Muscle of arm (tissue), 1 donor: ENCODE measurements at regions not wholly inside any gene's neighbourhood (a gene's known extent, or its start where the extent isn't known, plus 50 kb on each side); places are given as distances from the start of the nearest gene placed in this dataset.

Experiments used
- DNase-seq: peaks from one replicate; pipeline ENCODE4 v3.0.0-alpha.2; 2013

GRCh38 chr11:80155412-80156017 lies 714.7 kb upstream of the TENM4 start:
- DNase-seq, result no peak

GRCh38 chr11:80146232-80146631 lies 705.4 kb upstream of the TENM4 start:
- no peak for DNase-seq

DNA sequence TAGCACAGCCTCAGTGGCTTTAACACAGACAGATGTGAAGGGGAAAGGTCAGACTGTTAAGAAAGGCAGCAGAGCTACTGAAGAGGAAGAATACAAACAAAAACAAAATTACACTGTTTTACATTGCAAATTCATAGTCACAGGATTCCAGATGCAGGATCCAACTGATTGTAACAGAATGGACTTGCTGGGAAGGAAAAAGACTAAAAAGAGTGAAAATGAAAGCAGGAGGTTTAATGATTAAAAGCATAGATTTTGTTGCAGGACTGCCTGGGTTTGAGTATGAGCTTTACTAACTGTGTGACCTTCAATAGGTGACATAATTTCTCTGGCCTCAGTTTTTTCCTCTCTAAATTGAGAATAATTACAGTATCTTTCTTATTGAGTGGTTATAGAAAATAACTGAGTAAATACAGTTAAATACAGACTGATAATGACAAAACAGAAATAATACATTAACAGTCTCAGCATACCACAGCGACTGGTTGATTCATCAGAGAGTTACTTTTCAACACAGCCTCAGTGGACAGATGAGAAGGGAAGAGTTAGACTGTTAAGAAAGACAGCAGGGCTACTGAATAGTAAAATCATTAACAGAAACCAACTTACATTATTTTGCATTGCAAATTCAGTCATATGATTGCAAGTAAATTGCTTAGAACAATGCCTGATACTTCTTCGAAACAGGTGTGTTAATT lies 704.2 kb upstream of the TENM4 start:
- no peak for DNase-seq

- DNase-seq, result no peak
Measured at GRCh38 chr11:80136991-80137390, 696.2 kb upstream of the TENM4 start.

DNA sequence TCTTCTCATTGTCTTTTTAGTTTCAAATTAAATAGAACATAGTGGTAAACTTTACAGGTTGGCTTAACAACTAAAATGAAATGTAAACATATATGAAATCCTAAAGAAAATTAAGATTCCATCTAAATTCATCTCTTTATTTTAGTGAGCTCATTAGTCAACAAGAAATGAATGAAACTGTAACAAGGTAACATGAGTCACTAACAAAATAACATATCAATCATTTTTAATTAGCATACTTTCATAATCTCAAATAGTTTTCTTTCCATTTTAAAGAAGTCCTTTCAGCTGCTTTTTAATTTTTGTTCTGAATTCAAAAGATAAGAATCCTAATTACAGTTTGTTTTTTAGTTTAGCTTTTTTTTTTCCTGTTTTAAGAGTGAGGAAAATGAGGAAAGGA lies 688.6 kb upstream of the TENM4 start:
- no peak for DNase-seq

DNA sequence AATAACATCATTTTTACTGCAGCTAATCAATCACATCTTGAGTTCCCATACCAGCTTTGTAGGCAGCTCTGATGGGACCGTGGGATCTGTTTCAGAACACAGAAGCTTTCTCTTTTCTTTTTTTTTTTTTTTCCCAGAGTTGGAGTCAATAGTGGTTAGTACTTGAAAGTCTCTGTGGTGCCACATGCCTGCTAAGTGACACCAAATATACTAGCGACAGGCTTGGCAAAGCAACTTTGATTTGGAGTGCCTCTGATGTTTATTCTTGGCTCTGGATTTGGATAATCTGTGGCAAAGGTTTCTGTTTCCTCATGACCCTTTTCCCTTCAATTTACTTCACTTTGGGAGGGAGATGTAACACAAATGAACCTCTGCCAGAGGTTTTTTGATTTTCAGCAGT lies 681.4 kb upstream of the TENM4 start:
- no peak for DNase-seq

GRCh38 chr11:80118073-80118472 lies 677.2 kb upstream of the TENM4 start:
- no peak for DNase-seq

- DNase-seq, result no peak
Measured at GRCh38 chr11:80116796-80117195, 676.0 kb upstream of the TENM4 start.

DNA sequence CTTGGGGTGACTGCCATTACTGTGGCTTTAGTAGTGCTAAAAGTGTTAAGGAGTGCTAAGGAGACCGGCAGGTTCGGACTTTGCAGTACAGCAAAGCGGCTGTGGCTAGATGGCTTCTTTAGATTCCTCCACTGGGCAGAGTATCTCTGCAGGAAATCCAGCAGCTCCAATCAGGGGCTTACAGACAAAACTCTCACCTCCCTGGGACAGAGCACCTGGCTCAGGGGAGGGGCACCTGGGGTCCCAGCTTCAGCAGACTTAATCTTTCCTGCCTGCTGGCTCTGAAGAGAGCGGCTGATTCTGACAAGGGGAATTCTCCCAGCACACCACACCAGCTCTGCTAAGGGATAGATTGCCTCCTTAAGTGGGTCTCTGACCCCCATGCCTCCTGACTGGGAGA lies 668.8 kb upstream of the TENM4 start:
- DNase-seq, result no peak

GRCh38 chr11:80109031-80109430 lies 668.2 kb upstream of the TENM4 start:
- no peak for DNase-seq

- no peak for DNase-seq
Measured at GRCh38 chr11:80107415-80107814, 666.6 kb upstream of the TENM4 start.

GRCh38 chr11:80104191-80104590 lies 663.4 kb upstream of the TENM4 start:
- no peak for DNase-seq

- no peak for DNase-seq
Measured at GRCh38 chr11:80103142-80103859, 662.5 kb upstream of the TENM4 start.

DNA sequence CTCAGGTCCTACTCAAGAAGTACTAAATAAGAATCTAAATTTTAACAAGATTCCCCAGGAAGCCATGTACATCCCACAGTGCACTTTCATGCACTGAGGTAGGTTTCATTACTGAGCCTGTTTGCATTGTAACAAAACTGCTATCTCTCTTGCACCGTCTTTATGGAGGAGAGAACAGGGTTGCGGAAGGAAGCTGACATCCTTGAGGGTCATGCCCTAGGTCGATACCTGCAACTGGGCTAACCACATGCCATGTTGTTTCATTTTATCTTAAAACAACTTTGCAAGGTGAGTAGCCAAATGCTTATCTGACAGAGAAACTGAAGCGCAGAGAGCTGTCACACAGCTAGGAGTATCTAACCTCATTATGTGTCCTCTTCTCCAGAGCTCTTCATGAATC lies 656.3 kb upstream of the TENM4 start:
- no peak for DNase-seq

DNA sequence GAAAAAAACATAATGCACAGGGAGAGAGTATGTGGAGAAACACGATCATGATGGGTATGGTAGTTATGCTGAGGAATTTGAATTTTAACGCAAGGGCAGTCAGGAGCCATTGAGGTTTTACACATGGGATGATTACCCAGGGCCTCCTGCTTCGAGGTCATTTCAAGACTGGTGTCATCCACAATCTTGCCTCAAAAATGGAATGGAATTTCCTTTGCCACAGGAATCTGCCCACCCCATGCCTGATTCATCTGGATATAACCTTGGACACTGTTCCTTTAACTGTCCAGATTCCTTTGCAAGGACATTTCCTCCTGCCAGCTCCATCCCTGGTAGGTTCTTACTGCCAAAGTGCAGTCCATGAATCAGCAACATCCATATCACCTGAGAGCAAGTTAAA lies 655.9 kb upstream of the TENM4 start:
- no peak for DNase-seq

- no peak for DNase-seq
Measured at GRCh38 chr11:80086496-80087055, 645.7 kb upstream of the TENM4 start.

DNA sequence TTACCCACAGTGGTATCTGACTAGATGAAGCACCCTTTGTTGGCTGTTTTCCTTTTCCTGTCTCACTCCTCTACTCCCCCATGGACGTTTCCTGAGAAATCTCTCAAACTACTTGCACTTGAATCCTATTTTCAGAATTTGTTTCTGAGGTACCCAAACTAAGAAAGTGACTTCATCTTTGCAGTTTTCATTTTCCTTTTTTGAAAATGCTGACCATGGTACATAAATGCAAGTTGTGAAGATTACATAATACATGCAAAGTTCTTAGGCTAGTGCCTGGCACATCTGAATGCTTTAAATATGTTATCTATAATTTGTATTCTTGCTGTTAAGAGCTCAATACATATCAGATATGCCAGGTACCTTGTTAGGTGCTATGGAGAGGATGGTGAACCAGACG lies 644.7 kb upstream of the TENM4 start:
- no peak for DNase-seq

DNA sequence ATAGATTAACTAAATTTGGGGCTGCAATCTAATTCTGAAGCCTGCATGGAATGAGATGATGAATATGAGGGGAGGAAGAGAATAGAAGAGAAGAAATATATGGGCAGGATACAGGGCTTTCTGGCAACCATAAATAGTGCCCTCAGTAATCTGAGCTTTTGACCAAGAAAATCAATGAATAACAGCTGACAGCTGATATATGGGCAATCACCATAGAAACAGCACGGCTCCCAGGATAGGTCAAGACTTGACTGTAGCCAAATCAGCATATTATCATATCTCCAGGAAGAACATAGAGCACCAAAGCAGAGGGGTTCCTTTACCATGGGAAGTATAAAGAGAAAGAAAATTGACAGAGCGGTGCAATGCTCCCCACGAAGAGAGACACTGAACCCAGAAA lies 643.8 kb upstream of the TENM4 start:
- DNase-seq, result no peak

DNA sequence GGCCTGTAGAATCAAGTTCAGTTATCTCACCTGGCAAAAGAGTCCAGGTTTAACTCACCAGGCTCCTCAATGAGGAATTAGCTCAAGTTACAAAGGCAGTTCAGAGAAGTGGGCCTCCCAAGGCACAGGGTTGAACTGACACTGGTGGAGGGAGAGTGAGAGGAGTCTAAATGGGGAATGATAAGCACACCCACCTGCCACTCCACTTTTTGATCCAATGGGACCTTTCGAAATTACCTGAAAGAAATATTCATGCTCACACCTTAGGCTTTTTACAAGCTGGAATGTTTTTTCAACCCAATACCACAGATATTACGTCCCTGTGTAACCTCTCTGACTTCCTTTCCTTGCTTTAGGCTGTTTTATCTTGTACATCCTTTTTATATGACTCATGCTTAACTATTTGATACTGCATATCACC lies 642.7 kb upstream of the TENM4 start:
- no peak for DNase-seq

GRCh38 chr11:80082406-80082805 lies 641.6 kb upstream of the TENM4 start:
- DNase-seq, result no peak

DNA sequence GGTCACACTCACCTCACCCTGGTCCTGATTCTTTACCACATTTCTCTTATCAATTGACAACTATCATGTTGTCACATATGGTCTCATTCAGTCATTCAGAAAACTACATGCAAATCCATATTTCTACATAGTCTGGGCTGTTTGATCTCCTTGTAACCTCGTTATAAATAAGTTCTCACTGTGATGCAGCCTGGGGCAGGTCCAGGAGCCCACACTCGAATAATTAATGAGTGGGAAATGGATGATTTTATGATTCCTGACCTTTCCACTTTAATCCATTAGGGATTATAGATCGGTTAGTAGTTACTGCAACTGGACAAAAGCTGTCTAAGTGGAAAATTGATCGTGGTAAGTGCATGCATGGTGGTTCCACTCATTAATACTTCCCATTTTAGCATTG lies 636.3 kb upstream of the TENM4 start:
- DNase-seq, result no peak

DNA sequence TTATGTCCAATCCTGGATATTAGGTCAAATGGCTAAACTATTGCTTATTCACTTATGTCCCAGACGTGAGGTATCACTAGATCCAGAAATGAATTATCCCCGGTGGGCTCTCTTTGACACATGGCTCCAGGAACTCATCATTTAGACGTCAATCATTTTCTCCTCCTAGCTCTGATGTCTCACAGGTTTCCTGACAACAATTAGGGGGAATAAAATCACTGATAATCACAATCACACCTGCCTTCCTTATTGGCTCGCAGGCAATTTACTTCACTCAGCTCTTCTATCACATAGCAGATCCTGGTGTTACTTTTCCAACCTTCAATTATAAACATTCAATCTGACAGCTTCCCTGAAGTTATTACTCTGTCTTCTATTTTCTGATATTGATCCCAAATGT lies 634.0 kb upstream of the TENM4 start:
- no peak for DNase-seq

DNA sequence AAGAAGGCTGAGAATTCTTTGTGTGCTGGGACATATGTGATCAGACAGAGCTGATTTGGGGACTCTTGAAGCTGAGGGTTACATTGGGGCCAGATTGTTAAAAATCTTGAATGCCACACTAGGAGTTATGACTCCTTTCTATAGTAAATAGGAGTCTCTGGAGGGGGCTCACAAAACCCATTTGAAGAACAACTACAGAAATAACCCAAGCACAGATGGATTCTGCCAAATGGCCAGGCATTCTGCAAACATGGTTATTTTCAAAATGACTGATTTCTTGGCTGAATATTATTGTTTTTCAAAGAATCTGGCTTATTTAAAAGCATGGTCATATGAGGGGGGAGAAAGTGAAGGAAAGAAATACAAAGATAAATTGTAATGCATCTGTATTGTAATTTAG lies 625.5 kb upstream of the TENM4 start:
- DNase-seq, result no peak
